IPS DF 6.9 (cell line): ENCODE measurements at regions not wholly inside any gene's neighbourhood (a gene's known extent, or its start where the extent isn't known, plus 50 kb on each side); places are given as distances from the start of the nearest gene placed in this dataset.

Experiments
- DNase-seq: peaks from one replicate; pipeline ENCODE4 v3.0.0-alpha.2; 2013; ENCODE audit warnings: low read depth, low spot score
- H3K27ac ChIP-seq: one replicate; pipeline ENCODE4 v1.5.1; 2013; ENCODE audit warnings: low read length, control low read depth
- H3K27me3 ChIP-seq: 2 replicates; pipeline ENCODE4 v1.6.1; 2013; ENCODE audit warnings: mild to moderate bottlenecking, low read length; ENCODE audit not compliant: control insufficient read depth, insufficient read depth
- H3K36me3 ChIP-seq: 2 replicates; pipeline ENCODE4 v1.6.1; 2013; ENCODE audit warnings: low read length; ENCODE audit not compliant: control insufficient read depth, insufficient read depth
- H3K4me1 ChIP-seq: 2 replicates; pipeline ENCODE4 v1.6.1; 2013; ENCODE audit warnings: low read length; ENCODE audit not compliant: control insufficient read depth, insufficient read depth
- H3K4me3 ChIP-seq: 2 replicates; pipeline ENCODE4 v1.5.1; 2013; ENCODE audit warnings: mild to moderate bottlenecking, low read length
- H3K9me3 ChIP-seq: 2 replicates; pipeline ENCODE4 v1.6.1; 2013; ENCODE audit warnings: low read length, inconsistent platforms; ENCODE audit not compliant: control insufficient read depth, insufficient read depth
- WGBS: extraction: QIAGEN DNeasy Blood & Tissue Kit; methylation state at CpG from one replicate; pipeline ENCODE4 v1.1.7; 2013; ENCODE audit warnings: mixed read lengths, missing lambda C conversion rate; ENCODE audit not compliant: insufficient read length, insufficient coverage; 5-methylcytosine and 5-hydroxymethylcytosine counted together

DNA sequence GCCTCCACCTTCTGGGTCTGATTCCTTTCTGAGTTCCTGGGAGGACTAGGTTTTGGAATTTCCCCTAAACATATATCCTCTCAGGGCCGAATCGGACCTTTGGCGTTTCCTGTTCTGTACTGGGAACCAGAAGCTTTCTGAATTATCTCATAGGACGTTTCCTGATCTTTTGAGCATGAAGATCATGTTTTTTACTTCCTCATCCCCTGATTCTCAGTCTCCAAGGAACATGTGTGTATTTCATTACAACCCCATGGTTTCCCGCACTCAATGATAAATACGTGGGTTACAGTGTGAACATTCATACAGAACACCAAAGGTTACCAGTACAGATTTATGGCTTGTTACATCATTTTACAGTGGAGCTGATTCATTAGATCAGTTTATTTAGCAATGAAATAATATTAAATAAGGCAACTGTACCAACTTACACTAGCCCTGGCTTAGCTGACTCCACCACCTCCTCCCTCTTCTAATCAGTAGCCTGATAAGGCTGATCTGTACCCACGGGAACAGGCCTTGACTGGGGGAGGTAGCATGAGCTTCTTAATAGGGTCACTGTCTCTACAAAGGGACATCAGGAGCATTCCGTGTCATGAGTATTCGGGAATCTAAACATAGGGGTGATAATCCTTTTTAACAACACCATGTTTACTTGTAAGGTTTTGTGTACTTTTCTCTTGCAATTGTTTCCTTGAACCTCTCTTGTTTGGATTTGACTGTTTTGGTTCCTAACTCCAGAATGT is 57.8 kb upstream of the ERRFI1 start:
- no peak overlapping the region for H3K27ac ChIP-seq
- no CpG with 5 or more reads among the region's 9 CpGs for WGBS
- H3K27me3 ChIP-seq = no peaks in the 10 kb centered on the region
- no peak for DNase-seq
- no peaks in the 10 kb centered on the region for H3K9me3 ChIP-seq
- H3K4me3 ChIP-seq = no peak overlapping the region
- H3K36me3 ChIP-seq = no peaks in the 10 kb centered on the region
- no peaks in the 10 kb centered on the region for H3K4me1 ChIP-seq

DNA sequence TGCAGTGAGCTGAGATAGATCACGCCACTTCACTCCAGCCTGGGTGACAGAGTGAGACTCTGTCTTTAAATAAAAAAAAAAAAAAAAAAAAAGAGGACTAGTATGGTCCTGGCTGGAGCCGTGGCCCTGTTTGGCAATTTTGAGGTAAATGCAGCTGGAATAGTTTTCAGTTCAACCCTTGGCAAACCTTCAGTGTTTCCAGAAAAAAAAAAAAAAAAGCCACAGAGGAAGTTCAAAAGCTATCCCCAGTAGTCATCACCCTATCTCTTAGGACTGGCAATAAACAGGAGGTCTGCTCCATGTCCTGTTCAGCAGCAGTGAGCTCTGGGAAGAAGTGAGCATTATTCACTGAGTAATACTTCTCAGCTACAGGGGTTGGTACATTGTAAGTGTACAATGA is 56.8 kb upstream of the ERRFI1 start:
- no peak for DNase-seq
- no CpG with 5 or more reads among the region's 2 CpGs for WGBS
- H3K36me3 ChIP-seq = no peaks in the 10 kb centered on the region
- no peak overlapping the region for H3K27ac ChIP-seq
- H3K27me3 ChIP-seq = no peaks in the 10 kb centered on the region
- H3K4me3 ChIP-seq = no peak overlapping the region
- H3K9me3 ChIP-seq = no peaks in the 10 kb centered on the region
- no peaks in the 10 kb centered on the region for H3K4me1 ChIP-seq

GRCh38 chr1:8078176-8078671 is 52.1 kb upstream of the ERRFI1 start:
- Histone ChIP-seq H3K9me3 (no peaks in the 10 kb centered on the region), H3K4me1 (no peaks in the 10 kb centered on the region; the same call in 1 of the 2 replicates), H3K27me3 (no peaks in the 10 kb centered on the region), H3K27ac (no peak overlapping the region), H3K4me3 (no peak overlapping the region), H3K36me3 (no peaks in the 10 kb centered on the region)
- no peak for DNase-seq
- WGBS = no CpG with 5 or more reads among the region's 6 CpGs

DNA sequence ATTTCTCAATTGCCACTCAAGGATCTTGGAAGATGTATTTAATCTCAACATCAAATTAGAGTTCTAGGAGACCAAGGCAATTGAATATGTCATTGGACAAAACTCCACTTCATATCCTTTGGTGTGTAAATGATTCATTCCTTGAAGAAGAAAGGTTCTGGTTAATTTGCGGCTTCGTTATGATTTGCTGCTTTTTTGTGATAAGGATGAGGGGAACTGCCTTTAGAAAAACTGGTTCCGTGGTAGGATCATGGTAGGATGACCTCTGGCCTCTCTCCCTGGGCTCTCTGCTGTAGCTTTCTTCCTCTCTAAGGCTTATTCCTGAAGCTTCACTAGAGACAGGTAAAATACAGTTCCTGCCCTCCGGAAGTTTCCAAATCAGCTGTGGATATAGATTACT is 51.5 kb upstream of the ERRFI1 start:
- Histone ChIP-seq H3K27ac (no peak overlapping the region), H3K4me3 (no peak overlapping the region), H3K27me3 (no peaks in the 10 kb centered on the region), H3K36me3 (no peaks in the 10 kb centered on the region), H3K4me1 (no peaks in the 10 kb centered on the region; the same call in 1 of the 2 replicates), H3K9me3 (no peaks in the 10 kb centered on the region)
- no peak for DNase-seq
- WGBS = no CpG with 5 or more reads among the region's 4 CpGs

- Histone ChIP-seq H3K27me3 (no peaks in the 10 kb centered on the region), H3K9me3 (no peaks in the 10 kb centered on the region), H3K27ac (no peak overlapping the region), H3K4me1 (no peaks in the 10 kb centered on the region; the same call in 1 of the 2 replicates), H3K36me3 (no peaks in the 10 kb centered on the region), H3K4me3 (no peak overlapping the region)
- DNase-seq = no peak
- WGBS = no CpG with 5 or more reads among the region's 8 CpGs
Observed at GRCh38 chr1:8077120-8077573, 51.0 kb upstream of the ERRFI1 start.

DNA sequence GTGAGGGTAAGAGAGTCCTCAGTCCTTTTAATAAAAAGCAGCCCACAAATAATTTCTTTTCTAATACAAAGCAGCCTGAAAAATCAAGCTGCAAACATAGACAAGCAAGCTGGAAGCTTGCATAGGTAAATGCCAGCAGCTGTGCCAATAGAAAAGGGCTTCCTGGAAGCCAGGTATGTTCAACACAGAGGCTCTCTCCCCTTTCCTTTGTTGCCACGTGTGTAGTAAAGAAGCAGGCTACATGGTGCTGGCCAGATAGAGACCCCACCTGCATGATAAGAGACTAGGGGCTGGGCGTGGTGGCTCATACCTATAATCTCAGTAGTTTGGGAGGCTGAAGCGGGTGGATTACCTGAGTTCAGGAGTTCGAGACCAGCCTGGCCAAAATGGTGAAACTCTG is 50.1 kb upstream of the ERRFI1 start:
- H3K27ac ChIP-seq = no peak overlapping the region
- no peaks in the 10 kb centered on the region; the same call in 1 of the 2 replicates for H3K4me1 ChIP-seq
- H3K9me3 ChIP-seq = no peaks in the 10 kb centered on the region
- H3K4me3 ChIP-seq = no peak overlapping the region
- H3K36me3 ChIP-seq = no peaks in the 10 kb centered on the region
- no peak for DNase-seq
- WGBS = no CpG with 5 or more reads among the region's 4 CpGs
- H3K27me3 ChIP-seq = no peaks in the 10 kb centered on the region
